ENCODE measurements at regions not wholly inside any gene's neighbourhood (a gene's known extent, or its start where the extent isn't known, plus 50 kb on each side); places are given as distances from the start of the nearest gene placed in this dataset.

DNA sequence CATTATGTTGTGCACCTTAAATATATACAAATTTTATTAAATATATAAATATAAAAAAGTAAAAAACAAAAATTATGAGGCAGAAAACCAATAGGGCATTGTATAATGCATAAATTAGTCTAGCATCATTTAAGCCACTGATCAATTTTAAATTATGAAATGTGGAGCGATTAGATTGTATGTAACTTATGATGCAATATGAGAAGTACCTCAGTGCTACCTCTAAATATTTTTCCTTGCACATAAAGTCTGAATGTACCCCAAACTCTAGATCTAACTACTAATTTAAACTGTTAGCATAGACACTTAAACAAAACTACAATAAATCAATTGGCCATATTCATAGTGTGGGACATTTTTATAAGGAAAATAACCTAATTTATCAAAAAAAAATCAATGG lies 1178.5 kb upstream of the MIR17HG start:
- H2BK5ac ChIP-seq (ENCODE audit: low read depth, low read length, poor library complexity) = no peak overlapping the region
- no peaks in the 10 kb centered on the region for H3K79me1 ChIP-seq (ENCODE audit: low read length)
- no peaks in the 10 kb centered on the region for H3K36me3 ChIP-seq (ENCODE audit: control insufficient read depth in 1 of 2, insufficient read depth in 2 of 2, low read length in 2 of 2)
- DNase-seq = no peak
- H3K4ac ChIP-seq (ENCODE audit: low read depth, low read length) = no peak overlapping the region
- no peaks in the 10 kb centered on the region for H3K79me2 ChIP-seq (ENCODE audit: control insufficient read depth, insufficient read depth, low read length, poor library complexity)
- no peak overlapping the region for H2BK12ac ChIP-seq (ENCODE audit: low read length)
- H3K18ac ChIP-seq (ENCODE audit: low read length) = no peak overlapping the region
- H3K27me3 ChIP-seq (ENCODE audit: insufficient read depth, low read length) = no peaks in the 10 kb centered on the region
- H3K14ac ChIP-seq (ENCODE audit: low read length) = no peak overlapping the region
- H3K4me1 ChIP-seq (ENCODE audit: control insufficient read depth in 1 of 2, insufficient read depth in 2 of 2, low read length in 2 of 2) = no peaks in the 10 kb centered on the region
- H3K4me3 ChIP-seq (ENCODE audit: low read depth, low read length) = no peak overlapping the region
- no peak overlapping the region for H3K27ac ChIP-seq (ENCODE audit: low read depth, low read length)
- H4K8ac ChIP-seq (ENCODE audit: low read depth, low read length) = no peak overlapping the region
- H3K9me3 ChIP-seq (ENCODE audit: insufficient read depth, low read depth, low read length) = no peaks in the 10 kb centered on the region
- no peak overlapping the region for H3K9ac ChIP-seq (ENCODE audit: low read length)
- no peak overlapping the region for H3K23ac ChIP-seq (ENCODE audit: low read length)
- no peak overlapping the region for H4K12ac ChIP-seq (ENCODE audit: low read depth, low read length)
- H2AK5ac ChIP-seq (ENCODE audit: low read length) = no peak overlapping the region
- no peak overlapping the region for H2AFZ ChIP-seq (ENCODE audit: insufficient read depth, low read length, poor library complexity)
- H2BK120ac ChIP-seq (ENCODE audit: insufficient read depth, low read length, poor library complexity) = no peak overlapping the region
- WGBS (ENCODE audit: extremely low coverage, insufficient coverage, insufficient read length) = no CpG with 5 or more reads among the region's 1 CpG
- H4K91ac ChIP-seq (ENCODE audit: low read depth, low read length) = no peak overlapping the region
- H3K4me2 ChIP-seq (ENCODE audit: low read length) = no peak overlapping the region

DNA sequence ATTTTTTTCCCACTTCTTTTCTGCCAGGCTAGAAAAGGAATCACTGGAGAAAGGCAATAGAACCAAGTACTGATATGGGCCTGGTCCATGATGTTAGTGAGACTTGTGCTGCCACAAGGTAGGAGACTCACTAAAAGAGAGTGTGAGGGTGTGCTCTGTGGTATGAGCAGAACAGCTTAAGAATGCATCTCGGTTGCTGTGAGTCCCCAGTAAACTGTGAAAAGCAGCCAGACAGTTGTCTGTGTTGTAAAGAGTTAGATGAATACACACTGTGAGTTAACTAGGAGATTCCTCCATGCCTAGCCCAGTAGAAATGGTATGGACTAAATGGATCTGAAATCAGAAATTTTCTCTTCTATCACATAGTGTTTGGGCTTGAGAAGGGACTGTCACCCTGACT lies 1177.3 kb upstream of the MIR17HG start:
- no peak overlapping the region for H2BK5ac ChIP-seq (ENCODE audit: low read depth, low read length, poor library complexity)
- no CpG with 5 or more reads among the region's 1 CpG for WGBS (ENCODE audit: extremely low coverage, insufficient coverage, insufficient read length)
- no peak overlapping the region for H3K4ac ChIP-seq (ENCODE audit: low read depth, low read length)
- DNase-seq = no peak
- no peak overlapping the region for H4K8ac ChIP-seq (ENCODE audit: low read depth, low read length)
- no peaks in the 10 kb centered on the region for H3K27me3 ChIP-seq (ENCODE audit: insufficient read depth, low read length)
- no peak overlapping the region for H3K4me2 ChIP-seq (ENCODE audit: low read length)
- H4K12ac ChIP-seq (ENCODE audit: low read depth, low read length) = no peak overlapping the region
- no peak overlapping the region for H3K4me3 ChIP-seq (ENCODE audit: low read depth, low read length)
- no peak overlapping the region for H3K9ac ChIP-seq (ENCODE audit: low read length)
- no peaks in the 10 kb centered on the region for H3K79me1 ChIP-seq (ENCODE audit: low read length)
- H3K36me3 ChIP-seq (ENCODE audit: control insufficient read depth in 1 of 2, insufficient read depth in 2 of 2, low read length in 2 of 2) = no peaks in the 10 kb centered on the region
- H3K18ac ChIP-seq (ENCODE audit: low read length) = no peak overlapping the region
- H2BK12ac ChIP-seq (ENCODE audit: low read length) = no peak overlapping the region
- no peak overlapping the region for H3K23ac ChIP-seq (ENCODE audit: low read length)
- no peak overlapping the region for H2AFZ ChIP-seq (ENCODE audit: insufficient read depth, low read length, poor library complexity)
- no peak overlapping the region for H4K91ac ChIP-seq (ENCODE audit: low read depth, low read length)
- H2AK5ac ChIP-seq (ENCODE audit: low read length) = no peak overlapping the region
- no peaks in the 10 kb centered on the region for H3K4me1 ChIP-seq (ENCODE audit: control insufficient read depth in 1 of 2, insufficient read depth in 2 of 2, low read length in 2 of 2)
- no peaks in the 10 kb centered on the region for H3K79me2 ChIP-seq (ENCODE audit: control insufficient read depth, insufficient read depth, low read length, poor library complexity)
- H3K14ac ChIP-seq (ENCODE audit: low read length) = no peak overlapping the region
- H2BK120ac ChIP-seq (ENCODE audit: insufficient read depth, low read length, poor library complexity) = no peak overlapping the region
- no peak overlapping the region for H3K27ac ChIP-seq (ENCODE audit: low read depth, low read length)
- no peaks in the 10 kb centered on the region for H3K9me3 ChIP-seq (ENCODE audit: insufficient read depth, low read depth, low read length)

DNA sequence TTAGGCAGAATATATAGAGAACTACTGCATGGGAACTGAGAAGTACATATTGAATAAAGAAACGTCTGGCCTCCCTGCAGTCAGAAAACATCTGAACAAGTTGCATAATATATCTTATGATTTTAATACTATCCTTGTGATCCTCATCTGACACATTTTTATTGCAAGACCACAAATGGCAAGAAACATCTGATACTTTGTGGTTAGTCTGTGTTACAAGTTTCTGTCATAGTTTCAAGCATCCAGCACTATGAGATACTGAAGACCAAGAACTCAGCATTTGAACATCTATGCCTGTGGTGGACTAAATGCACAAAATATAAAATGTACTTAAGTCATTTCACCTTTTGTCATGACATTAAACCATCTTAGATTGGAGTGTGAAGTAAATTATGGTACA lies 1175.8 kb upstream of the MIR17HG start:
- Histone ChIP-seq H4K12ac (ENCODE audit: low read depth, low read length) (no peak overlapping the region), H3K79me2 (ENCODE audit: control insufficient read depth, insufficient read depth, low read length, poor library complexity) (no peaks in the 10 kb centered on the region), H3K36me3 (ENCODE audit: control insufficient read depth in 1 of 2, insufficient read depth in 2 of 2, low read length in 2 of 2) (no peaks in the 10 kb centered on the region), H3K4me1 (ENCODE audit: control insufficient read depth in 1 of 2, insufficient read depth in 2 of 2, low read length in 2 of 2) (no peaks in the 10 kb centered on the region), H3K9me3 (ENCODE audit: insufficient read depth, low read depth, low read length) (no peaks in the 10 kb centered on the region), H3K79me1 (ENCODE audit: low read length) (no peaks in the 10 kb centered on the region), H3K14ac (ENCODE audit: low read length) (no peak overlapping the region), H2AK5ac (ENCODE audit: low read length) (no peak overlapping the region), H3K9ac (ENCODE audit: low read length) (no peak overlapping the region), H3K4me2 (ENCODE audit: low read length) (no peak overlapping the region), H2BK12ac (ENCODE audit: low read length) (no peak overlapping the region), H3K27me3 (ENCODE audit: insufficient read depth, low read length) (no peaks in the 10 kb centered on the region), H2BK5ac (ENCODE audit: low read depth, low read length, poor library complexity) (no peak overlapping the region), H3K18ac (ENCODE audit: low read length) (no peak overlapping the region), H3K23ac (ENCODE audit: low read length) (no peak overlapping the region), H2BK120ac (ENCODE audit: insufficient read depth, low read length, poor library complexity) (no peak overlapping the region), H3K27ac (ENCODE audit: low read depth, low read length) (no peak overlapping the region), H4K91ac (ENCODE audit: low read depth, low read length) (no peak overlapping the region), H2AFZ (ENCODE audit: insufficient read depth, low read length, poor library complexity) (no peak overlapping the region), H3K4me3 (ENCODE audit: low read depth, low read length) (no peak overlapping the region), H3K4ac (ENCODE audit: low read depth, low read length) (no peak overlapping the region), H4K8ac (ENCODE audit: low read depth, low read length) (no peak overlapping the region)
- no CpG with 5 or more reads among the region's 1 CpG for WGBS (ENCODE audit: extremely low coverage, insufficient coverage, insufficient read length)
- no peak for DNase-seq

GRCh38 chr13:90177512-90177911 lies 1170.0 kb upstream of the MIR17HG start:
- H2BK120ac ChIP-seq (ENCODE audit: insufficient read depth, low read length, poor library complexity) = no peak overlapping the region
- no peak overlapping the region for H3K9ac ChIP-seq (ENCODE audit: low read length)
- H3K18ac ChIP-seq (ENCODE audit: low read length) = no peak overlapping the region
- no CpG with 5 or more reads among the region's 1 CpG for WGBS (ENCODE audit: extremely low coverage, insufficient coverage, insufficient read length)
- no peak overlapping the region for H3K27ac ChIP-seq (ENCODE audit: low read depth, low read length)
- no peak overlapping the region for H4K12ac ChIP-seq (ENCODE audit: low read depth, low read length)
- no peaks in the 10 kb centered on the region for H3K79me2 ChIP-seq (ENCODE audit: control insufficient read depth, insufficient read depth, low read length, poor library complexity)
- H2BK5ac ChIP-seq (ENCODE audit: low read depth, low read length, poor library complexity) = no peak overlapping the region
- no peaks in the 10 kb centered on the region for H3K79me1 ChIP-seq (ENCODE audit: low read length)
- no peak for DNase-seq
- H4K8ac ChIP-seq (ENCODE audit: low read depth, low read length) = no peak overlapping the region
- H3K27me3 ChIP-seq (ENCODE audit: insufficient read depth, low read length) = no peaks in the 10 kb centered on the region
- H3K4ac ChIP-seq (ENCODE audit: low read depth, low read length) = no peak overlapping the region
- H3K9me3 ChIP-seq (ENCODE audit: insufficient read depth, low read depth, low read length) = no peaks in the 10 kb centered on the region
- H3K23ac ChIP-seq (ENCODE audit: low read length) = no peak overlapping the region
- H2BK12ac ChIP-seq (ENCODE audit: low read length) = no peak overlapping the region
- no peak overlapping the region for H2AK5ac ChIP-seq (ENCODE audit: low read length)
- no peak overlapping the region for H3K14ac ChIP-seq (ENCODE audit: low read length)
- no peaks in the 10 kb centered on the region for H3K36me3 ChIP-seq (ENCODE audit: control insufficient read depth in 1 of 2, insufficient read depth in 2 of 2, low read length in 2 of 2)
- H3K4me2 ChIP-seq (ENCODE audit: low read length) = no peak overlapping the region
- H2AFZ ChIP-seq (ENCODE audit: insufficient read depth, low read length, poor library complexity) = no peak overlapping the region
- H3K4me1 ChIP-seq (ENCODE audit: control insufficient read depth in 1 of 2, insufficient read depth in 2 of 2, low read length in 2 of 2) = no peaks in the 10 kb centered on the region
- no peak overlapping the region for H3K4me3 ChIP-seq (ENCODE audit: low read depth, low read length)
- H4K91ac ChIP-seq (ENCODE audit: low read depth, low read length) = no peak overlapping the region

Data from trophoblast cell (in vitro differentiated cells and primary cell).